ENCODE measurements at regions not wholly inside any gene's neighbourhood (a gene's known extent, or its start where the extent isn't known, plus 50 kb on each side); places are given as distances from the start of the nearest gene placed in this dataset.

DNA sequence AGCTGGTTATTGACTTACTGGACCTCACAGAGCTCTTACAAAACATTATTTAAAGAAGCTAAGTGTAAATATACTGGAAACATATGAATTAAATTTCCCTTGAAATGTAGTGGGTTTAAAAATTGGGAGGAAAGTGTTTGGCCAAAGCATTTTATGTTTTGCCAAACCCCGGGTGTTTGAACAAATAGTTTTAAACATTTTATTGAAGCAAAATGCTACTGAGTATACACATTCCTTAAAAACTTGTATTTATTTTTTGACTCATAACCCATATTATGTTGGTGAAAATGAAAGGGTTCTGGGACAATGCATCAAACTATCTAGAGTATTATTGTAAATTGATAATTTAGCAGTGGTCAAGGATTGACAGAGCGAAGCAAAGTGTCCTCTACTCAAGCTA is 1048.5 kb downstream of the SLC6A15 start:
- intact Hi-C loops (cut with DNase I; ENCODE audit: low total_unique reads): no loop called here
- 69 to 71% methylated on average over 2 of the region's 2 CpGs for WGBS, 2 donors (ENCODE audit: low coverage in 1 of 2)

DNA sequence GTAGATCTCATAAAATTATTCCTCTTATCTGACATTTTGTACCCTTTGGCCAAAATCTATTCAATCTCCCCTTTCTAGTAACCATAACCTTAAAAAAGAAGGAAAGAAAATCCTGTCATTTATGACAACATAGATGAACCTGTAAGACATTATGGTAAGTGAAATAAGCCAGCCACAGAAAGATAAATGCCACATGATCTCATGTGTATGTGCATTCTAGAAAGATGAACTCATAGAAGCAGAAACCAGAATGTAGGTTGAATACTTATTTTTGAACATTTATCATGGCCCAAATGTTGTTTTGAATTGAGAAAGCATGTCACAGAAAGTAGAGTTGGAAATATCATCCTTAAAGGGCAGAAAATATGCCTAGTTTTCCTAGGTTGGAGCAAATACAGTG is 1053.6 kb downstream of the SLC6A15 start:
- in situ Hi-C loops (cut with MboI; ENCODE audit: low pct_ligation_motif_present in 1 of 4, low pct_unique_long_range_greater_than_20kb in 1 of 4, low sequenced_read_pairs in 3 of 4): no loop called here
- DNase-seq: no peak
- TF ChIP-seq EP300 (IDR thresholded peaks at IDR 0.05; ENCODE audit: low read depth): no peak
- TF ChIP-seq, protein P1, sequence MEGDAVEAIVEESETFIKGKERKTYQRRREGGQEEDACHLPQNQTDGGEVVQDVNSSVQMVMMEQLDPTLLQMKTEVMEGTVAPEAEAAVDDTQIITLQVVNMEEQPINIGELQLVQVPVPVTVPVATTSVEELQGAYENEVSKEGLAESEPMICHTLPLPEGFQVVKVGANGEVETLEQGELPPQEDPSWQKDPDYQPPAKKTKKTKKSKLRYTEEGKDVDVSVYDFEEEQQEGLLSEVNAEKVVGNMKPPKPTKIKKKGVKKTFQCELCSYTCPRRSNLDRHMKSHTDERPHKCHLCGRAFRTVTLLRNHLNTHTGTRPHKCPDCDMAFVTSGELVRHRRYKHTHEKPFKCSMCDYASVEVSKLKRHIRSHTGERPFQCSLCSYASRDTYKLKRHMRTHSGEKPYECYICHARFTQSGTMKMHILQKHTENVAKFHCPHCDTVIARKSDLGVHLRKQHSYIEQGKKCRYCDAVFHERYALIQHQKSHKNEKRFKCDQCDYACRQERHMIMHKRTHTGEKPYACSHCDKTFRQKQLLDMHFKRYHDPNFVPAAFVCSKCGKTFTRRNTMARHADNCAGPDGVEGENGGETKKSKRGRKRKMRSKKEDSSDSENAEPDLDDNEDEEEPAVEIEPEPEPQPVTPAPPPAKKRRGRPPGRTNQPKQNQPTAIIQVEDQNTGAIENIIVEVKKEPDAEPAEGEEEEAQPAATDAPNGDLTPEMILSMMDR (IDR thresholded peaks at IDR 0.05): no peak
- no peak for TF ChIP-seq POLR2A (IDR thresholded peaks at IDR 0.05)
- TF ChIP-seq POLR2AphosphoS5 (IDR thresholded peaks at IDR 0.05): no peak
- Histone ChIP-seq H3K9me3 (peaks cover 0 to 5% of the 10 kb centered on the region in 2 donors), H3K36me3 (no peaks in the 10 kb centered on the region), H3K4me1 (no peaks in the 10 kb centered on the region), H3K4me3 (no peak overlapping the region), H3K27me3 (no peaks in the 10 kb centered on the region), H3K27ac (no peak overlapping the region)
- intact Hi-C loops (cut with DNase I; ENCODE audit: low total_unique reads): no loop called here

More for the DNA sequence above, 1048.5 kb downstream of the SLC6A15 start:
- Histone ChIP-seq H3K4me1 (no peaks in the 10 kb centered on the region), H3K9me3 (no peaks in the 10 kb centered on the region), H3K36me3 (no peaks in the 10 kb centered on the region), H3K27me3 (no peaks in the 10 kb centered on the region), H3K4me3 (no peak overlapping the region), H3K27ac (no peak overlapping the region)
- in situ Hi-C loops (cut with MboI; ENCODE audit: low pct_ligation_motif_present in 1 of 4, low pct_unique_long_range_greater_than_20kb in 1 of 4, low sequenced_read_pairs in 3 of 4): no loop called here
- DNase-seq: no peak
- TF ChIP-seq POLR2AphosphoS5 (IDR thresholded peaks at IDR 0.05) (no peak), EP300 (IDR thresholded peaks at IDR 0.05; ENCODE audit: low read depth) (no peak), POLR2A (IDR thresholded peaks at IDR 0.05) (no peak)
- TF ChIP-seq, protein P1 (IDR thresholded peaks at IDR 0.05): no peak

DNA sequence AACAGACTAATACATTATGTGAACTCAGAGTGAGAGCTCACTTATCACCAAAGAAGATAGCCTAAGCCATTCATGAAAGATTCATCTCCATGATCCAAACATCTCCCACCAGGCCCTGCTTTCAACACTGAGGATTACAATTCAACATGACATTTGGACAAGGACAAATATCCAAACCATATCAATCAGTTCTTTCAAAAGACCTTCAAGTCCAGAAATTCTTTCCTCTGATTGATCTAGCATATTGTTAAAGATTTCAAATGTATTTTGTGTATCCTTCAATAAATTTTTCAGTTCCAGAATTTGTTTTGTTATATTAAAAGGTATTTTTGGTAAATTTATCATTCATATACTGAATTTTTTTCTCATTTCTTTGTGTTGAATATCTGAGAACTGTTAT is 1055.8 kb downstream of the SLC6A15 start:
- H3K27ac ChIP-seq: no peak overlapping the region
- DNase-seq: no peak
- H3K27me3 ChIP-seq: no peaks in the 10 kb centered on the region
- no peak for TF ChIP-seq POLR2A (IDR thresholded peaks at IDR 0.05)
- TF ChIP-seq POLR2AphosphoS5 (IDR thresholded peaks at IDR 0.05): no peak
- H3K9me3 ChIP-seq: peaks cover 0 to 5% of the 10 kb centered on the region in 2 donors
- in situ Hi-C loops (cut with MboI; ENCODE audit: low pct_ligation_motif_present in 1 of 4, low pct_unique_long_range_greater_than_20kb in 1 of 4, low sequenced_read_pairs in 3 of 4) (no loop called here), intact Hi-C loops (cut with DNase I; ENCODE audit: low total_unique reads) (no loop called here)
- H3K4me1 ChIP-seq: no peaks in the 10 kb centered on the region
- no peaks in the 10 kb centered on the region for H3K36me3 ChIP-seq
- H3K4me3 ChIP-seq: no peak overlapping the region

DNA sequence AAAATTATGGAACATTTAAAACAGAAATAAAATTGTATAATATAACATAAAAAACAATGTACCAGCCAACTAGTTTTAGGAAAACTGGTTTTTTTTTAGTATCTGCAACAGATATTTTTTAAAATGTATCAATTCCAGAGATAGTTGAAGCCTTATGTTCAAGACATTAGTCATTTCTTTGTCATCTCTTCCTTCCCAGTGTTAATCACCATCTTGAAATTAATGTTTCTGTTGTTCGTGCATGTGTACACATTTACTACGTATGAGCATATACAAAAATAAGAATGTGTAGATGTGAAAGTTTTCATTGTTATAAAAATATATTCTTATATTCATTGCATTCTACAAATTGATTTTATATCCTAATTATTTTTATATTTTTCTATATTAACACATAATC is 1062.1 kb downstream of the SLC6A15 start:
- H3K4me3 ChIP-seq: no peak overlapping the region
- H3K27ac ChIP-seq: no peak overlapping the region
- TF ChIP-seq POLR2A (IDR thresholded peaks at IDR 0.05) (no peak), EP300 (IDR thresholded peaks at IDR 0.05; ENCODE audit: low read depth) (no peak), POLR2AphosphoS5 (IDR thresholded peaks at IDR 0.05) (no peak)
- TF ChIP-seq, protein P1 (IDR thresholded peaks at IDR 0.05): no peak
- H3K27me3 ChIP-seq: no peaks in the 10 kb centered on the region
- no peak for DNase-seq
- intact Hi-C loops (cut with DNase I; ENCODE audit: low total_unique reads) (no loop called here), in situ Hi-C loops (cut with MboI; ENCODE audit: low pct_ligation_motif_present in 1 of 4, low pct_unique_long_range_greater_than_20kb in 1 of 4, low sequenced_read_pairs in 3 of 4) (no loop called here)
- no peaks in the 10 kb centered on the region for H3K36me3 ChIP-seq
- no peaks in the 10 kb centered on the region for H3K4me1 ChIP-seq
- no peaks in the 10 kb centered on the region for H3K9me3 ChIP-seq
- WGBS, 2 donors (ENCODE audit: low coverage in 1 of 2): 91% methylated on average over 2 of the region's 2 CpGs; no CpG with 5 or more reads in 1 of the 2 donors

DNA sequence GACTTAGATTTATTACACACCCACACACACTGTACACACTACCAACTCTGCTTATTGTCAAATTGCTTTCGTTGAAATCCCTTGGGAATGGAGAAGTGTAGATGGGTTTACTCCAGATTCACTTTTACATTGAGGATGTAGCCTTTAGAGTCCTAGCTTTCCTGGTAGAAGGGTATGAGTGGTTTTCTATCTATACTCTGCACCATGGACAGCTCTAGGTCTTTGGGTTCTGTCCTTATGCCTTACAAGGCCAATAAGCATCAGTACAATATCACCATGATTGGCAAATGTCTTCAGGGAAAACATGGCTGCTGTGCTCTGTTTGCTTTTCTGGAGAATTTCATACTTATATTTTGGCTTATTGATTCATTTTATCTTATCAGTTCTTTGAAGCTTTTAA is 1063.9 kb downstream of the SLC6A15 start:
- in situ Hi-C loops (cut with MboI; ENCODE audit: low pct_ligation_motif_present in 1 of 4, low pct_unique_long_range_greater_than_20kb in 1 of 4, low sequenced_read_pairs in 3 of 4): no loop called here
- intact Hi-C loops (cut with DNase I; ENCODE audit: low total_unique reads): no loop called here
- 67% methylated on average over 1 of the region's 1 CpG for WGBS, 2 donors (ENCODE audit: low coverage in 1 of 2)
- TF ChIP-seq POLR2A (IDR thresholded peaks at IDR 0.05) (no peak), POLR2AphosphoS5 (IDR thresholded peaks at IDR 0.05) (no peak), EP300 (IDR thresholded peaks at IDR 0.05; ENCODE audit: low read depth) (no peak)
- TF ChIP-seq, protein P1 (IDR thresholded peaks at IDR 0.05): no peak
- Histone ChIP-seq H3K4me3 (no peak overlapping the region), H3K36me3 (no peaks in the 10 kb centered on the region), H3K27me3 (no peaks in the 10 kb centered on the region), H3K9me3 (no peaks in the 10 kb centered on the region), H3K4me1 (no peaks in the 10 kb centered on the region), H3K27ac (no peak overlapping the region)
- no peak for DNase-seq
